ENCODE measurements at regions not wholly inside any gene's neighbourhood (a gene's known extent, or its start where the extent isn't known, plus 50 kb on each side); places are given as distances from the start of the nearest gene placed in this dataset.

DNA sequence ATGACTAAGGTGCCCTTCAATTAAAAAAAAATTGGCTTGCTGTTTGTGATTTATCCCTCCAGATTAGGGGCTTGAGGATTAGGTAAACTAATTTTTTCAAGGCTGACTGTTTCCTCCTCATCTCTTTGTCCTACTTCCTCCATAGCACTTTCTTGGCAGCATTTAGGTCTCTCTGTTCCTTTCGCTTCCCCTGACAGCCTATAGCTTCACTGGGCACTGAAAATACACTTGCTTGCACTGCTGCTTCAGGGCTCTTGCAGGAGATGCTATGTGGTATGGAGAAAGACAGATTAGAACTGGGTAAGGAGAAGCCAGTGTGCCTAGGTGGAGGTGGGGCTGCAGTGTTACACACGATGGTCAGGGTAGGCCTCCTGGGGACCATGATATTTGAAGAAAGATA lies 112.3 kb upstream of the SFRP2 start:
- TF ChIP-seq CTCF (IDR thresholded peaks at IDR 0.05) (no peak), POLR2A (IDR thresholded peaks at IDR 0.05) (no peak)
